Gastrocnemius medialis (tissue), 4 donors: ENCODE measurements at regions not wholly inside any gene's neighbourhood (a gene's known extent, or its start where the extent isn't known, plus 50 kb on each side); places are given as distances from the start of the nearest gene placed in this dataset.

Experiments
- ATAC-seq, 2 donors: fragments of 150-250 bp; one replicate each; pipeline ENCODE4 v1.9.1; 2016
- DNase-seq, 2 donors: peaks; one replicate each; pipeline ENCODE4 v3.0.0-alpha.2; 2019
- H3K27ac ChIP-seq, 4 donors: fragments of 200-600 bp; sonication (generic); 1 replicate in 1 of 4; 2 replicates in 3 of 4; pipeline ENCODE4 v1.5.1; 2016 to 2018; ENCODE audit warnings: mild to moderate bottlenecking in 2 of 4, moderate library complexity in 1 of 4
- H3K27me3 ChIP-seq, 3 donors: fragments of 200-600 bp; sonication (generic) in 2 of 3; 1 replicate in 1 of 3; 2 replicates in 2 of 3; pipeline versions ENCODE4 v1.5.1 to v1.6.0; 2016 to 2019; ENCODE audit warnings: mild to moderate bottlenecking in 1 of 3, moderate library complexity in 1 of 3
- H3K36me3 ChIP-seq, 2 donors: fragments of 200-600 bp; sonication (generic) in 1 of 2; one replicate each; pipeline ENCODE4 v1.5.1; 2017 to 2018
- H3K4me1 ChIP-seq, 2 donors: fragments of 200-600 bp; sonication (generic) in 1 of 2; one replicate each; pipeline ENCODE4 v1.5.1; 2016 to 2017; ENCODE audit warnings: mild to moderate bottlenecking in 2 of 2
- H3K4me3 ChIP-seq, 4 donors: fragments of 200-600 bp; sonication (generic) in 3 of 4; 1 replicate in 1 of 4; 2 replicates in 3 of 4; pipeline ENCODE4 v1.5.1; 2016 to 2019; ENCODE audit warnings: mild to moderate bottlenecking in 2 of 4
- H3K9me3 ChIP-seq, 3 donors: fragments of 200-600 bp; sonication (generic) in 2 of 3; 1 replicate in 1 of 3; 2 replicates in 2 of 3; pipeline ENCODE4 v1.5.1; 2016 to 2019
- CTCF ChIP-seq, 5 experiments: fragments of 450-650 bp in 3 of 5; fragments of 200-600 bp in 2 of 5; sonication (generic) in 2 of 5; IDR thresholded peaks in 4 of 5; conservative IDR thresholded peaks in 1 of 5; 1 replicate in 4 of 5; 2 replicates in 1 of 5; pipeline ENCODE4 v1.5.1; 2016 to 2019; ENCODE audit warnings: antibody characterized with exemption in 5 of 5, mild to moderate bottlenecking in 3 of 5, moderate library complexity in 3 of 5
- POLR2A ChIP-seq, 2 donors: fragments of 450-650 bp; IDR thresholded peaks; one replicate each; pipeline ENCODE4 v1.6.1; 2017; ENCODE audit warnings: antibody characterized with exemption in 2 of 2, mild to moderate bottlenecking in 2 of 2, moderate library complexity in 2 of 2
- in situ Hi-C, 4 donors: fragments of 200-750 bp; cut with MboI; loops; one replicate each; pipeline versions ENCODE4 v1.15.0 to v1.8.0; 2017; ENCODE audit warnings: low sequenced_read_pairs in 4 of 4
- intact Hi-C: fragments of 100-400 bp; cut with DNase I; formaldehyde crosslinking; loops from one replicate; pipeline ENCODE4 v1.15.1; 2023; ENCODE audit warnings: low total_unique reads

- DNase-seq (no peak), ATAC-seq (no peak)
- Histone ChIP-seq H3K9me3 (no peaks in the 10 kb centered on the region), H3K36me3 (no peaks in the 10 kb centered on the region), H3K4me1 (no peaks in the 10 kb centered on the region), H3K27ac (no peak overlapping the region), H3K27me3 (no peaks in the 10 kb centered on the region), H3K4me3 (no peak overlapping the region)
- intact Hi-C loops (no loop called here), in situ Hi-C loops (no loop called here)
- TF ChIP-seq POLR2A (IDR thresholded peaks at IDR 0.05): no peak
- TF ChIP-seq CTCF (IDR thresholded peaks at IDR 0.05 in 4 of 5, conservative IDR thresholded peaks at IDR 0.05 in 1 of 5): no peak
These were observed 61.3 kb upstream of the GIMD1 start for GRCh38 chr4:106429885-106430284.

GRCh38 chr4:106426069-106426468 lies 57.5 kb upstream of the GIMD1 start:
- ATAC-seq (no peak), DNase-seq (no peak)
- TF ChIP-seq POLR2A (IDR thresholded peaks at IDR 0.05) (no peak), CTCF (IDR thresholded peaks at IDR 0.05 in 4 of 5, conservative IDR thresholded peaks at IDR 0.05 in 1 of 5) (no peak)
- intact Hi-C loops: no loop called here
- H3K27me3 ChIP-seq: no peaks in the 10 kb centered on the region
- no peak overlapping the region for H3K4me3 ChIP-seq
- no peaks in the 10 kb centered on the region for H3K36me3 ChIP-seq
- no peaks in the 10 kb centered on the region for H3K9me3 ChIP-seq
- H3K4me1 ChIP-seq: no peaks in the 10 kb centered on the region
- in situ Hi-C loops: no loop called here
- no peak overlapping the region for H3K27ac ChIP-seq

- in situ Hi-C loops: no loop called here
- intact Hi-C loops: no loop called here
- DNase-seq: no peak
These were observed 57.0 kb upstream of the GIMD1 start for GRCh38 chr4:106425576-106425975.

GRCh38 chr4:106424426-106424825 lies 55.8 kb upstream of the GIMD1 start:
- TF ChIP-seq POLR2A (IDR thresholded peaks at IDR 0.05) (no peak), CTCF (IDR thresholded peaks at IDR 0.05 in 4 of 5, conservative IDR thresholded peaks at IDR 0.05 in 1 of 5) (no peak)
- intact Hi-C loops (no loop called here), in situ Hi-C loops (no loop called here)
- DNase-seq (no peak), ATAC-seq (no peak)
- Histone ChIP-seq H3K27ac (no peak overlapping the region), H3K4me3 (no peak overlapping the region), H3K36me3 (no peaks in the 10 kb centered on the region), H3K9me3 (no peaks in the 10 kb centered on the region), H3K4me1 (no peaks in the 10 kb centered on the region), H3K27me3 (no peaks in the 10 kb centered on the region)

More at GRCh38 chr4:106425576-106425975, 57.0 kb upstream of the GIMD1 start:
- no peaks in the 10 kb centered on the region for H3K36me3 ChIP-seq
- TF ChIP-seq CTCF (IDR thresholded peaks at IDR 0.05 in 4 of 5, conservative IDR thresholded peaks at IDR 0.05 in 1 of 5) (no peak), POLR2A (IDR thresholded peaks at IDR 0.05) (no peak)
- H3K4me1 ChIP-seq: no peaks in the 10 kb centered on the region
- no peaks in the 10 kb centered on the region for H3K9me3 ChIP-seq
- no peak overlapping the region for H3K4me3 ChIP-seq
- no peaks in the 10 kb centered on the region for H3K27me3 ChIP-seq
- ATAC-seq: no peak
- H3K27ac ChIP-seq: no peak overlapping the region

- Histone ChIP-seq H3K36me3 (no peaks in the 10 kb centered on the region), H3K27ac (no peak overlapping the region), H3K9me3 (no peaks in the 10 kb centered on the region), H3K4me1 (no peaks in the 10 kb centered on the region), H3K27me3 (no peaks in the 10 kb centered on the region), H3K4me3 (no peak overlapping the region)
- intact Hi-C loops (no loop called here), in situ Hi-C loops (no loop called here)
- ATAC-seq (no peak), DNase-seq (no peak)
- TF ChIP-seq POLR2A (IDR thresholded peaks at IDR 0.05): no peak
- TF ChIP-seq CTCF (IDR thresholded peaks at IDR 0.05 in 4 of 5, conservative IDR thresholded peaks at IDR 0.05 in 1 of 5): no peak
These were observed 55.2 kb upstream of the GIMD1 start for GRCh38 chr4:106423791-106424190.
